GM10266 (cell line): ENCODE measurements at regions not wholly inside any gene's neighbourhood (a gene's known extent, or its start where the extent isn't known, plus 50 kb on each side); places are given as distances from the start of the nearest gene placed in this dataset.

Experiments
- DNase-seq: peaks from one replicate; pipeline ENCODE4 v3.0.0; 2012; ENCODE audit errors: extremely low spot score
- CTCF ChIP-seq: IDR thresholded peaks from 2 replicates; pipeline ENCODE4 v1.5.1; 2012; ENCODE audit warnings: mild to moderate bottlenecking, low read depth; ENCODE audit not compliant: control insufficient read depth, insufficient read depth; ENCODE audit errors: missing control alignments

- no peak for TF ChIP-seq CTCF
- DNase-seq, result no peak
Observed at GRCh38 chr3:127408022-127408683, 120.3 kb upstream of the PRR20G start.

DNA sequence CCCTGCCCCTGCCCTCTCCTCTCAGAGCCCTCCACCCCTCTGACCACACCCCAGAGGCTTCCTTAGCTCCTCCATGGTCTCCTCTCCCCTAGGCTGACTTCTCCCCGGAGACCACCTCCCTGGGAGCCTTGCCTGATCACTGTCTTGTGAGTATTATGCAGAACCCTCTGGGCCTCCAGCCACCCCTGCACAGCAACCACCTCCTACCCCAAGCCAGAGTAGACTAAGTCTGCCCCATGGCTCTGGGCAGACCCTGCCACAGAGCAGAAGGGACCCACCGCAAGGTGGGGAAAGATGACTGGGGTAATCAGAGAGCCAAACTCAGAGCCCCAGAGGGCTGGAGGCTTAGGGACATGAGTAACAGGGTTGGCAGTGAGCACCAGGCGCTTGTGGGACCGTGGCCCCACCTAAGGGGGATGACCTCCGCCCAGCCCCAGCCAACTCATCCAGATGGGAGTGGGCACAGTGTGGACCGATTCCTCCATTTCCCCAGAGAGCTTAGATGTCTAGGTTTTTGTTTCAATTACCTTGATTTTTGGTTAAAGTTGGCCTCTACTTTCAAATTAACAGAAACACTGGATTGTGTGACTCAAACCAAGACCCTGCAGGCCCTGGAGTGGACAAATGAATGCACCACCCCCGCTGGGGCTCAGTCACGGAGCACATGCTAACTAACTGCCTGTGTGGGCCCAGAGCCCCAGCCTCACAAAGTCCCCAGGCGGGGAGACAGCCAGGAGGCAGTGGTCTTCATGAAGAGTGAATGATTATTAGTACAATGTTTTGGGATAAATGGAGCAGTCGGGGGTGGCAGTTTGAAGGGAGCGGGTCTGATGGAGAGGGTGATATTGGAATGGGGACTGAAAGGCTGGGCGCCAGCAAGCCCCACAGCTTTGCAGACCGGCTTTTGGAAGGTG, 119.4 kb upstream of the PRR20G start:
- no peak for DNase-seq
- TF ChIP-seq CTCF, result no peak

- no peak for TF ChIP-seq CTCF
- DNase-seq, result no peak
Observed at GRCh38 chr3:127406309-127407025, 118.6 kb upstream of the PRR20G start.

DNA sequence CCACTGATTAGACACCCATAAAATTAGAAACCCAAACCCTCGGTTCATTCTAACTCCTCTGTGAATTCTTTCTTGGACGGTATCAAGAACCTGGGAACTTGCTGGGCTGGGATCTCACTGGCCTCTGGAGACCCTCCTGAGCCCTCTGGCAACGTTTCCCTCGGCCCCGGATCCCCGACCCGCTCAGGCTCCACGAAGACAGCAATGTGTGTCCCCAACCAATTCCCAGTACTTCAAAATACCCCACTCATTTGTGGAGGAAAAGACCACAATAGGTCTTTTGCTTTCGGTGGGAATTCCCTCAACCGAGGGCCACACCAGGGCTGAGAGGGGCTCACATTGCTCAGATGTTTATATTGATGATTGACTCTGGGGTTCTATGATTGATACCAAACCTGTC, 117.9 kb upstream of the PRR20G start:
- DNase-seq, result no peak
- no peak for TF ChIP-seq CTCF

- DNase-seq, result no peak
- no peak for TF ChIP-seq CTCF
Observed at GRCh38 chr3:127405010-127405598, 117.3 kb upstream of the PRR20G start.

DNA sequence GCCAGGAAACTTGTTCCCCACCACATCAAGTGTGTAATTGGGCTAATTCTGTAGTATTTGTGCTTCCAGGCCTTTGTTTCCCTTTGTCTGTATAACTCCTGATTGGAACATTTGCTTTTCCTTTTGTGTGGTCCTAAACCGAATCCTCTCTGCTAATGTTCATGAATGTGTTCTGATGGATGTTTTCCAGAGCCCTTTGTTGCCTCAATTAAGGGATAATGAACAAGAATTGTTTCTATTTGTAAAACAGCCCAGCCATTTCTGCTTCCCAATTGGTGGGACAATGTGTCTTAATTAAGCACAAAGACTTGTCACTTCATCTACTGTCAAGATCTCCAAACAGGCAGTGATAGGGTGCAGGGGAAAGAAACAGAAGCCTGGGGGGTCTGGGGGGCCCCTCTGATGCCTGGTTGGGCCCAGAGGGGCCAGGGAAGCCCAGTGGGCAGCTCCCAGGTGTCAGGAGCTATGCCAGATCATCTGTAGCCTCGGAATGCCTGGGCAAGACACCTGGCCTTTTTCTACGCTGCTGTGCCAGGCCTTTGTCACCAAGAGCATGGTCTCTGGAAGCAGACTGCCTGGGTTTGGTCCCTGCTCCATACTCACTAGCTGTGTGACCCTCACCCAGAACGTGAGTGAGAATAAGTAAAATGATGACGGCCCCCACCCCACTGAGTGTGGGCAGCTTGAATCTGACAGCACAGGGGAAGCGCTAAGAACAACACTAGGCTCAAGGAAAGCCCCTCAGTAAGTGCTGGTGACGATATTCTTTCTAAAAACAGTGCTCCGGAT, 116.6 kb upstream of the PRR20G start:
- no peak for TF ChIP-seq CTCF
- DNase-seq, result no peak
